Right lobe of liver (tissue), 6 donors: ENCODE measurements at regions not wholly inside any gene's neighbourhood (a gene's known extent, or its start where the extent isn't known, plus 50 kb on each side); places are given as distances from the start of the nearest gene placed in this dataset.
A peak's percentile ranks its signal among the peaks of the same experiment; 100 is the strongest.

Experiments
- ATAC-seq, 4 donors: fragments of 200-7000 bp; cut with Tn5 transposase; one replicate each; pipeline ENCODE4 v1.9.1; 2020; ENCODE audit warnings: mild to moderate bottlenecking in 4 of 4, moderate library complexity in 4 of 4
- DNase-seq, 3 donors: peaks; one replicate each; pipeline ENCODE4 v3.0.0-alpha.2; 2020
- H3K27ac ChIP-seq, 3 donors: fragments of 200-600 bp; one replicate each; pipeline ENCODE4 v1.8.0; 2022
- H3K27me3 ChIP-seq, 2 donors: fragments of 200-600 bp; one replicate each; pipeline ENCODE4 v1.8.0; 2022
- H3K36me3 ChIP-seq, 4 donors: fragments of 200-600 bp; sonication (generic) in 1 of 4; one replicate each; pipeline versions ENCODE4 v1.5.1 to v1.8.0; 2017 to 2022; ENCODE audit warnings: control low read depth in 1 of 4
- H3K4me1 ChIP-seq, 4 donors: fragments of 200-600 bp; sonication (generic) in 1 of 4; one replicate each; pipeline versions ENCODE4 v1.5.1 to v1.8.0; 2017 to 2022; ENCODE audit warnings: control low read depth in 1 of 4
- H3K4me3 ChIP-seq, 3 donors: fragments of 200-600 bp; one replicate each; pipeline ENCODE4 v1.8.0; 2022
- H3K9me3 ChIP-seq, 4 donors: fragments of 200-600 bp; sonication (generic) in 1 of 4; one replicate each; pipeline versions ENCODE4 v1.5.1 to v1.8.0; 2017 to 2022; ENCODE audit warnings: control low read depth in 1 of 4
- CTCF ChIP-seq, 4 donors: fragments of 200-600 bp in 3 of 4; fragments of 450-650 bp in 1 of 4; IDR thresholded peaks; one replicate each; pipeline versions ENCODE4 v1.5.1 to v1.8.0; 2016 to 2022; ENCODE audit warnings: antibody characterized with exemption in 4 of 4, mild to moderate bottlenecking in 2 of 4
- POLR2A ChIP-seq: fragments of 450-650 bp; IDR thresholded peaks from one replicate; pipeline ENCODE4 v1.6.1; 2017; ENCODE audit warnings: antibody characterized with exemption, mild to moderate bottlenecking
- WGBS: methylation state at CpG from one replicate; pipeline ENCODE4 v1.1.6; 2018; ENCODE audit warnings: low coverage, low lambda C conversion rate; ENCODE audit not compliant: insufficient coverage; ENCODE audit errors: missing lambda C conversion rate; 5-methylcytosine and 5-hydroxymethylcytosine counted together
- intact Hi-C, 2 donors: fragments of 100-400 bp; cut with DNase I; formaldehyde crosslinking; loops; one replicate each; pipeline versions ENCODE4 v1.11.2 to v1.14.1; 2022
- donor health status: DM: no; HTN: yes; CAD: no.
- donor health status: DM: no; HTN: no; CAD: no.
- donor health status: DM: no; HTN: no; CAD: no.
- donor health status: DM: no; HTN: yes; CAD: no.
- donor health status: DM: no; HTN: yes; CAD: no.

DNA sequence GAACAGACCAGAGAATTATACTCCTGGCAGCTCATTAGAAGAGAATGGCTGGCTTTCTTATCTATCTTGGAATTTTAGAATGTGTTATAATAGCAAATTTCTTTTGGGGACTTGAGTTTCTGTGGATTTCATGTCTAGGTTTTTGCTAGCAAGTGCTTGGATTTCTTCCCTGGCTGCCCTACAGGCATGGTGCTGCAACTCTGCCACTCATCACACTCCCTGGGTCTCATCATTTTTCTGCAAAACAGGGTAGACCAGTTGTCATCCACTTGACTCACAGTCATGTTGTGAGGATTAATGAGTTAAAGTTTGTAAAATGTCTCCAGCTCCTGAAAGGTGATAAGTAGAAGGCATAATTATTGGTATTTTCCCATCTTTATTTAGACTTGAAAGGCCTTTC lies 60.7 kb upstream of the LCORL start:
- Histone ChIP-seq H3K27ac (no peak overlapping the region), H3K36me3 (no peaks in the 10 kb centered on the region), H3K9me3 (no peaks in the 10 kb centered on the region), H3K27me3 (no peaks in the 10 kb centered on the region), H3K4me3 (no peak overlapping the region), H3K4me1 (no peaks in the 10 kb centered on the region)
- DNase-seq (no peak), ATAC-seq (no peak)
- intact Hi-C loops: no loop called here
- TF ChIP-seq POLR2A: no peak
- no peak for TF ChIP-seq CTCF (IDR thresholded peaks at IDR 0.05)

DNA sequence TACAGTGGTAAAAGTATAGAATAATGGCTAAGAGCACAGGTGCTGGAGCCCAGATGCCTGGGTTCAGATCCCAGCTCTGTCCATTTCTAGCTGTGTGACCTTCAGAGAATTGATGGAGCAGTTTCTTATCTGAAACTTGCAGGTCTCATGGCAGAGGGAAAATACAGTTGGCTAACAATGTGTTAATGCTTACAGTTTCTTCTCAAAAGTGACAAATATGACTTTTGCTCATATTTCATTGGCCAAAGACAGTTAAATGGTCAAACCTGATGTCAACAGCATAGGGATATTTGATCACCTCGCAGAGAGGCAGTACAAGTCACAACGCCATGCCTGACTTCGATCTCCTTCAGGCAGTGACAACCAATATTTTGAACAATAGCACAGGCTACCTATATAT lies 60.2 kb upstream of the LCORL start:
- Histone ChIP-seq H3K4me1 (no peaks in the 10 kb centered on the region), H3K27ac (no peak overlapping the region), H3K9me3 (no peaks in the 10 kb centered on the region), H3K27me3 (no peaks in the 10 kb centered on the region), H3K36me3 (no peaks in the 10 kb centered on the region), H3K4me3 (no peak overlapping the region)
- DNase-seq (no peak), ATAC-seq (no peak)
- 74% methylated on average over 3 of the region's 3 CpGs for WGBS
- intact Hi-C loops: no loop called here
- no peak for TF ChIP-seq CTCF (IDR thresholded peaks at IDR 0.05)
- TF ChIP-seq POLR2A: no peak

DNA sequence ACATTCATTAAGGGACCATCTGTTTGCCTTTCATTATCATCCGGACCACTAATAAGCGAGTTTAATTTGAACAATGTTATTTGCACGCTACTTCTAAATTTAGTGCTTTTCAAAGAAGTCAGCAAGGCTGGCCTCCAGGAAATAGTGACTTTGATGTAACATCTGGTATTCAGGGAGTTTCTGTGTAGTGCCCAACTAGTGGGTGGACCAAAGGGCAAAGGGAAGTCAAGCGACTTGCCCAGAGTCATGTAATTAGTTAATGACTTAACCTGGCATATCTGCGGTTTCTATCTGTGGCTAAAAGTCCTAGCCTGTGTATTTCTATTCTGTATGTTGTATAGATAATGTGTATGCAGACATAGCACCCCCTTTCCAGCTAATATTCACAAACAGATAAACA lies 56.3 kb upstream of the LCORL start:
- Histone ChIP-seq H3K4me1 (no peaks in the 10 kb centered on the region), H3K9me3 (no peaks in the 10 kb centered on the region), H3K36me3 (no peaks in the 10 kb centered on the region), H3K27me3 (no peaks in the 10 kb centered on the region), H3K4me3 (no peak overlapping the region), H3K27ac (no peak overlapping the region)
- TF ChIP-seq POLR2A: no peak
- no peak for TF ChIP-seq CTCF (IDR thresholded peaks at IDR 0.05)
- DNase-seq (no peak), ATAC-seq (no peak)
- intact Hi-C loops: no loop called here
- WGBS: 65% methylated on average over 5 of the region's 5 CpGs

DNA sequence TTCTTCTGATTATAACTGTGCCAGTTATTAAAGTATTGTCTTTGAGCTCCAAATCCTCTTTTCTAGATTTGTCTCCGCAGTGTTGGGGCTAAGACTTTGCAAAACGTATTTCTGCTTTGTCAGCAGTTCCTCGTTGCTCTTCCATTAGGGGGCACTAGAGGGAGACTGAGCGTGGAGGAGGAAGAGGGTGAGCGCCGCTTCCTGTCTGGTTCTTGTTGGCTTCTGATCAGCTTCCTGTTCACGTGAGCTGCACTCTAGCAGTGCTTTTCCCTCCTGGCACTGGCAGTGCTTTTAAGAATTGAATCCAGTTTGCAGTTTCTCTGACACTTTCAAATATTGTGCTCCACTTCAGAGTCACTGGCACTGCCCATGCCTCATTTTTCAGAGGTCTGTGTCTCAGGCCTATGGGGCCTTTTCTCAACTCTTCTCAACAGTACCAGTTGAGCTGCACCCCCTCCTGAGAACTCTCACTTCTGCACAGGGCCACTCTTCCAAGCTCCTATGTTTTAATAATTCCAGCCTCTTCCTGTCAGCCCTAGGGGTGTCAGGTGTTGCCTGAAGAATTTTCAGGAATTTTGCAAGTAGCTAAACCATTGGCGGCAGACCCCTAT lies 54.4 kb upstream of the LCORL start:
- no peaks in the 10 kb centered on the region for H3K4me1 ChIP-seq
- H3K36me3 ChIP-seq: no peaks in the 10 kb centered on the region
- no peak overlapping the region for H3K4me3 ChIP-seq
- ATAC-seq: peak in 3 of 4 donors; percentile 46 to 66 (median 51)
- 52% methylated on average over 8 of the region's 8 CpGs for WGBS
- H3K27ac ChIP-seq: no peak overlapping the region
- H3K9me3 ChIP-seq: no peaks in the 10 kb centered on the region
- intact Hi-C loops: no loop called here
- TF ChIP-seq POLR2A (no peak), CTCF (IDR thresholded peaks at IDR 0.05) (peak in 2 of 4 donors; percentile 24 to 32)
- no peak for DNase-seq
- no peaks in the 10 kb centered on the region for H3K27me3 ChIP-seq

DNA sequence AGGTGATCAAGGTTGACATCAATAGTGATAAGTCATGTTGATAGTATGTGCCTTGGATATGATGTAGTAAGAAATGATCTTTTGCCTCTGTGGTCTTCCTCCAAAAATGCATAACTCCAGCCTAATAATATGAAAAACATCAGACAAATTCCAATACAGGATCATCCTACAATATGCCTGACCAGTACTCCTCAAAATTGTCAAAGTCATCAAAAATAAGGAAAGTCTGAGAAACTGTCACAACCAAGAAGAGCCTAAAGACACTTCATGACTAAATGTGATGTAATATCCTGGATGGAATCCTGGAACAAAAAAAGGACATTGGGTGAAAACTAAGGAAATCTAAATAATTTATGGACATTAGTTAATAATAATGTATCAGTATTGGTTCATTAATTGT lies 50.3 kb upstream of the LCORL start:
- ATAC-seq (no peak), DNase-seq (no peak)
- Histone ChIP-seq H3K9me3 (no peaks in the 10 kb centered on the region), H3K4me1 (no peaks in the 10 kb centered on the region), H3K27me3 (no peaks in the 10 kb centered on the region), H3K4me3 (no peak overlapping the region), H3K36me3 (no peaks in the 10 kb centered on the region), H3K27ac (no peak overlapping the region)
- no peak for TF ChIP-seq POLR2A
- no peak for TF ChIP-seq CTCF (IDR thresholded peaks at IDR 0.05)
- intact Hi-C loops: no loop called here
